ENCODE measurements at regions not wholly inside any gene's neighbourhood (a gene's known extent, or its start where the extent isn't known, plus 50 kb on each side); places are given as distances from the start of the nearest gene placed in this dataset.

GRCh38 chr2:196249860-196250259 is 78.5 kb upstream of the STK17B start:
- no peak for DNase-seq

- no peak for DNase-seq
Measured at GRCh38 chr2:196251132-196251531, 79.8 kb upstream of the STK17B start.

GRCh38 chr2:196252408-196253115 is 81.2 kb upstream of the STK17B start:
- no peak for DNase-seq

- no peak for DNase-seq
Measured at GRCh38 chr2:196253116-196253480, 81.7 kb upstream of the STK17B start.

- DNase-seq: no peak
Measured at GRCh38 chr2:196256585-196256984, 85.2 kb upstream of the STK17B start.

GRCh38 chr2:196257086-196257485 is 85.7 kb upstream of the STK17B start:
- no peak for DNase-seq

GRCh38 chr2:196258407-196258806 is 87.0 kb upstream of the STK17B start:
- DNase-seq: no peak

GRCh38 chr2:196259507-196260481 is 88.4 kb upstream of the STK17B start:
- no peak for DNase-seq

- no peak for DNase-seq
Measured at GRCh38 chr2:196260546-196260945, 89.2 kb upstream of the STK17B start.

- no peak for DNase-seq
Measured at GRCh38 chr2:196262606-196263005, 91.2 kb upstream of the STK17B start.

GRCh38 chr2:196263181-196263747 is 91.9 kb upstream of the STK17B start:
- DNase-seq: no peak

GRCh38 chr2:196266351-196266750 is 95.0 kb upstream of the STK17B start:
- no peak for DNase-seq

- DNase-seq: no peak
Measured at GRCh38 chr2:196266855-196267254, 95.5 kb upstream of the STK17B start.

GRCh38 chr2:196268025-196268424 is 96.6 kb upstream of the STK17B start:
- DNase-seq: no peak

GRCh38 chr2:196268538-196269338 is 97.4 kb upstream of the STK17B start:
- no peak for DNase-seq

- DNase-seq: no peak
Measured at GRCh38 chr2:196271795-196272194, 100.4 kb upstream of the STK17B start.

GRCh38 chr2:196274387-196274809 is 103.0 kb upstream of the STK17B start:
- DNase-seq: no peak

GRCh38 chr2:196275646-196276352 is 104.4 kb upstream of the STK17B start:
- DNase-seq: no peak

- DNase-seq: no peak
Measured at GRCh38 chr2:196276421-196276820, 105.0 kb upstream of the STK17B start.

- no peak for DNase-seq
Measured at GRCh38 chr2:196277002-196277401, 105.6 kb upstream of the STK17B start.

- DNase-seq: peak; percentile 70
Measured at GRCh38 chr2:196278491-196278911, 107.1 kb upstream of the STK17B start.

GRCh38 chr2:196279541-196279940 is 108.2 kb upstream of the STK17B start:
- DNase-seq: no peak
